ENCODE measurements at regions not wholly inside any gene's neighbourhood (a gene's known extent, or its start where the extent isn't known, plus 50 kb on each side); places are given as distances from the start of the nearest gene placed in this dataset.
"Not testable (repeated sequence)": the region's sequence is repeated elsewhere in the genome, so short reads cannot be mapped to it uniquely, and the experiment has no call there.

DNA sequence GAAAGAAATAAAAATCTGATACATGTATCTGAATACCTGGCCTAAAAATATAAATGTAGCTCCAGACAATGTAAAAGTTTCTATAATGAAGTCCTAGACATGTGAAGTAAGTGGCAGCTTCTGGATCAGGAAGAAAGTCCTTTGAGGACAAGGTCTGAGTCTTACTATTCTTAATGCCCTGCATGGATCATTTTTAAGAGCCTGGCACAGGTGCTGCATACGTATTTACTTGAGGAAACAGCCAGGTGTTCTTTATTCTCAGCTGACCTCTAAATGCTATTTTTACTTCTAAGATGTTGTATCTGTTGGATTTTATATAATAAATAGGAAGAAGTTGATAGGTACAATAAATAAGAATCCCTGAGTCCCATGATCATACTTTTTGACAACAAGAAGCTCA, 750.0 kb upstream of the LUZP2 start:
- no peak for DNase-seq (ENCODE audit: low read depth)

- DNase-seq (ENCODE audit: low read depth) = peak; percentile 30
Observed at GRCh38 chr11:23749762-23750430, 747.0 kb upstream of the LUZP2 start.

GRCh38 chr11:23751280-23751679, 745.6 kb upstream of the LUZP2 start:
- no peak for DNase-seq (ENCODE audit: low read depth)

DNA sequence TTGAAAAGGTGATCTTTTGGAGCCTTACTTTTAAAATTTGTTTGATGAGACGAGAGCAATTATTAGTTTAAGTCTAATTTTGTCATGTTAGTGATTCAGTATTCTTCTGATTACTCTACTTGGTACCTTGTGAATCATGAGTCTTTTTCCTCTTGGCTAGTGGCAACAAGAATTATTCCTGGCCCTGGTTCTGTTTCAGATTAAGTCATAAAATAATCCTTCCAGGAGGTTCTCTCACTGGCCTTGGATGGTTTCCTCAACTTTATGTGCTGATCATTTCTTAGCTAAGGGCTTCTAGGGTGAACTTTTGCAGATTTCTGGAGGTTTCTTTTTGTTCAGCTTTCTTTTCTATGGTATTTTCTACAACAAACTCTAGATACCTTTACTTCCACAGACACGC, 741.8 kb upstream of the LUZP2 start:
- DNase-seq (ENCODE audit: low read depth) = no peak

DNA sequence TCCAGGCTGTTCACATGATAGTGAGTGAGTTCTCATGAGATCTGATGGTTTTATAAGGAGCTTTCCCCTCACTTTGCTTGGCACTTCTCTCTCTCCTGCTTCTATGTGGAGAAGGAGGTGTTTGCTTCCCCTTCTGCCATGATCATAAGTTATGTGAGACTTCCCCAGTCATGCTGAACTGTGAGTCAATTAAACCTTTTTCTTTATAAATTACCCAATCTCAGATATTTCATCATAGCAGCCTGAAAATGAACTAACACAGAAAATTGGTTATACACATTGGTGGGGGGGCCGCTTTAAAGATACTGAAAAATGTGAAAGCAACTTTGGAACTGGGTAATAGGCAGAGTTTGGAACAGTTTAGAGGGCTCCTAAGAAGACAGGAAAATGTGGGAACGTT, 741.1 kb upstream of the LUZP2 start:
- DNase-seq (ENCODE audit: low read depth) = no peak

GRCh38 chr11:23759489-23759888, 737.4 kb upstream of the LUZP2 start:
- DNase-seq (ENCODE audit: low read depth) = no peak

GRCh38 chr11:23764286-23764685, 732.6 kb upstream of the LUZP2 start:
- no peak for DNase-seq (ENCODE audit: low read depth)

GRCh38 chr11:23765682-23766252, 731.1 kb upstream of the LUZP2 start:
- DNase-seq (ENCODE audit: low read depth) = peak; percentile 65

- DNase-seq (ENCODE audit: low read depth) = no peak
Observed at GRCh38 chr11:23767576-23767975, 729.3 kb upstream of the LUZP2 start.

DNA sequence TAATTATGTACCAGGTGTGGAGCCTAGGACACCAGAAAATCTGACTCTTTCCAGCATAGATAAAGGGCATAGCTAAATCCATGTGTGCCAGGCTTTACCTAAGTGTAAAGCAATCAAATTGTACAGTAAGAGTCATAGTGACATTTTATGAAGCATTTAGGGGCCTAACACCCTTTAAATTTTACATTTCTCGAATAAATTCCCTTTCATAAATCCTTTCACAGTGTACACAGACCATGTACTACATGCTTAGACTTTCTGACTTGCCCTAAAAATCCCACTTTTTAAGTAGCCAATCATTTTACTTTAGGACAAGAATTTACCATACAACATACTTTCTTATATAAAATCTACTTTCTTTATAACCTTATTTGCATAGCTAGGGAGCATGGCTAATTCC, 727.6 kb upstream of the LUZP2 start:
- peak; percentile 24 for DNase-seq (ENCODE audit: low read depth)

GRCh38 chr11:23772081-23772480, 724.8 kb upstream of the LUZP2 start:
- no peak for DNase-seq (ENCODE audit: low read depth)

GRCh38 chr11:23778971-23779370, 717.9 kb upstream of the LUZP2 start:
- DNase-seq (ENCODE audit: low read depth) = peak; percentile 49

GRCh38 chr11:23780231-23780630, 716.6 kb upstream of the LUZP2 start:
- DNase-seq (ENCODE audit: low read depth) = no peak

- no peak for DNase-seq (ENCODE audit: low read depth)
Observed at GRCh38 chr11:23781803-23782560, 714.9 kb upstream of the LUZP2 start.

DNA sequence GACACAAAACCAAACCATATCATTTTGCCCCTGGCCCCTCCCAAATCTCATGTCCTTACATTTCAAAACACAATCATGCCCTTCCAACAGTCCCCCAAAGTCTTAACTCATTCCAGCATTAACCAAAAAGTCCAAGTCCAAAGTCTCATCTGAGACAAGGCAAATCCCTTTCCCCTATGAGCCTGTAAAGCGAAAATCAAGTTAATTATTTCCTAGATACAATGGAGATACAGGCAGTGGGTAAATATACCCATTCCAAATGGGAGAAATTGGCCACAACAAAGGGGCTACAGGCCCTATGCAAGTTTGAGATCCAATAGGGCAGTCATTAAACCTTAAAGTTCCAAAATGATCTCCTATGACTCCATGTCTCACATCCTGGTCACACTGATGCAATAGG, 709.9 kb upstream of the LUZP2 start:
- DNase-seq (ENCODE audit: low read depth) = not testable (repeated sequence)

DNA sequence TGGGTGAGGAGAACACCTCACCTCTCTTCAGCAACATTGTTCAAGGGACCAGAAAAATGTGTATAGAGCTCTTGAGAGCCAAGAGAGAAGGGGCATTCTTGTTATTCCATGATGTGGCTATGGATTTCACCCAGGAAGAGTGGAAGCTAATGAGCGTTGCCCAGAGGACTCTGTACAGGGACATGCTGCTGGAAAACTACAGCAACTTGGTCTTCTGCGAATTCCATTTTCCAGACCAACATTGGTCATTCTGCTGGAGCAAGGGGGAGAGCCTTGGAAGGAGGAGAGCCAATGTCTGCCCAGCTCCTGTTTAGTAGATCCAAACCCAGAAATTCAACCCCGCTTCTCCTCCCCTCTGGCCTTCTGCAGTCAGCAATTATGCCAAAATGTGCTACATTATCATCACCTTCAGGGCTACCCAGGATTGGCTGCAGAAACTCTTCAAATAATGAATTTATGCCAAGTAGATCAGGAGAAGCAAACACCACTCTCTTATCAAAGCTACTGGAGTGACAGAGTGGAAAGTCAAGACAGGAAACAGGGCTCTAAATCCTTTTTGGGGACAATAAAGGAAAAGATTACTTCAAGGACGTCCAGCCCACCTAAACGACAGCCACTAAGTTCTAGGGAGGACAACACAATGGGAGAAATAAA, 707.5 kb upstream of the LUZP2 start:
- no peak for DNase-seq (ENCODE audit: low read depth)

- peak; percentile 76 for DNase-seq (ENCODE audit: low read depth)
Observed at GRCh38 chr11:23789938-23790371, 706.9 kb upstream of the LUZP2 start.

DNA sequence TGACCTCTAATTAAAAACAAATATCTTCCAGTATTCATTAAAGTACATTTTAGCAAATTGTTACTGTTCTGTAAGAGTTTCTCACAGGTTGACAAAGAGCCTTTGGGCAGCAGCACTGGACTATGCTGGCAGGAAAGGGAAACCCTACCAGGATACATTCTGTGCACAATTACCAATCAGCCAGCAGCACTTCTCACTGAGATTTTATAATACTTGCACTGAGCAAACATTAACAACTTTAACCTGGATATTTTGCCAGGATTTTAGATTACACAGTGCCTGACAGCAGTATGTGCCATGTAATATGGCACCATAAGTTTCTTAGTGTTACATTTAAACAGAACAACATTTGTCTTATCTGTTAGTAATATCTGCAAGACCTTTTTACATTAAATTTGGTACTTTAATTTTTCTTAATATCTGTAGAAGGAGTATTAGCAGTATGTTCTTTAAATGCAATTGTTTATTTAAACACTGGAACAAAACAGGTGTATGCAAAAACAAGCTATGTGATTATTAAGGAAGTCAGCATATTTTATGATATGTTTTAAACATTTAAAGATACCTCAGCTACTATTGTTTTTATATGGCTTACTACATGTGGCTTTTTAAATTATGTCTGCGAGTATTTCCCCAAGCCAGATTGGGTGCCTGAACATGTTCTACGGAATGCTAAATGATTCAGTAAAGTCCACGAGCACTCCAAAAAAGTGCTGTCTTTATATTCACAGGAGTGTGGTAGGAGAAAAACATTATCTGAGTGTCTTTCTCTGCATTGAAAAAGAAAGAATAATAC, 699.0 kb upstream of the LUZP2 start:
- DNase-seq (ENCODE audit: low read depth) = no peak

DNA sequence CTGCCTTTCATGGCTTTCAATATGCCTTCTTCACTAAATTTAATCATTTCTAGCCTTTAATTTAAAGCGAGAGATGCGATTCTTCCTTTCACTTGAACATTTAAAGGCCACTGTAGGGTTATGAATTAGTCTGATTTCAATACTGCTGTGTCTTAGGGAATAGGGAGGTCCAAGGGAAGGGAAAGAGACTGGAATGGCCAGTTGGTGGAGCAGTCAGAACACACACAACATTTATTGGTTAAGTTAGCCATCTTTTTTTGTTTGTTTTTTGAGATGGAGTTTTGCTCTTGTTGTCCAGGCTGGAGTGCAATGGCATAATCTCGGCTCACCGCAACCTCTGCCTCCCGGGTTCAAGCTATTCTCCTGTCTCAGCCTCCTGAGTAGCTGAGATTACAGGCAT, 662.5 kb upstream of the LUZP2 start:
- peak; percentile 28 for DNase-seq (ENCODE audit: low read depth)

GRCh38 chr11:23836981-23837380, 659.9 kb upstream of the LUZP2 start:
- no peak for DNase-seq (ENCODE audit: low read depth)

- no peak for DNase-seq (ENCODE audit: low read depth)
Observed at GRCh38 chr11:23840872-23841271, 656.0 kb upstream of the LUZP2 start.

All from LHCN-M2 (cell line).